Activated CD8-positive, alpha-beta T cell treated with anti-CD3 and anti-CD28 coated beads for 36 hours (primary cell): ENCODE measurements at regions not wholly inside any gene's neighbourhood (a gene's known extent, or its start where the extent isn't known, plus 50 kb on each side); places are given as distances from the start of the nearest gene placed in this dataset.

Source experiments
- ATAC-seq: fragments of 200-7000 bp; cut with Tn5 transposase; one replicate; pipeline ENCODE4 v1.10.0; 2021; ENCODE audit warnings: mild to moderate bottlenecking, moderate library complexity
- CTCF ChIA-PET: fragments of 350-600 bp; sonication (Branson Sonifier 250); formaldehyde crosslinking; loops from one replicate; lab custom pipeline; 2021; ENCODE audit warnings: antibody characterized with exemption; lab: Charles Lee
- POLR2A ChIA-PET: fragments of 350-600 bp; sonication (Branson Sonifier 250); formaldehyde crosslinking; loops from one replicate; lab custom pipeline; 2021; ENCODE audit warnings: antibody characterized with exemption; lab: Charles Lee
- DNase-seq: peaks from one replicate; pipeline ENCODE4 v3.0.0-alpha.2; 2020
- H3K27ac Mint-ChIP-seq: one replicate; pipeline ENCODE4 v1.8.0; 2021; ENCODE audit warnings: mild to moderate bottlenecking, mixed read lengths
- H3K27me3 Mint-ChIP-seq: one replicate; pipeline ENCODE4 v1.8.0; 2021; ENCODE audit warnings: mixed read lengths
- H3K36me3 Mint-ChIP-seq: one replicate; pipeline ENCODE4 v1.8.0; 2021; ENCODE audit warnings: low read depth, mixed read lengths
- H3K4me1 Mint-ChIP-seq: one replicate; pipeline ENCODE4 v1.8.0; 2021; ENCODE audit warnings: low read depth, mixed read lengths
- H3K4me3 Mint-ChIP-seq: one replicate; pipeline ENCODE4 v1.8.0; 2021; ENCODE audit warnings: mild to moderate bottlenecking, moderate library complexity, mixed read lengths
- H3K9me3 Mint-ChIP-seq: one replicate; pipeline ENCODE4 v1.8.0; 2021; ENCODE audit warnings: mixed read lengths
- CTCF ChIP-seq: fragments of 200-600 bp; IDR thresholded peaks from one replicate; pipeline ENCODE4 v1.8.0; 2022; ENCODE audit warnings: antibody characterized with exemption, mild to moderate bottlenecking
- intact Hi-C: fragments of 100-400 bp; cut with micrococcal nuclease; formaldehyde crosslinking; loops from one replicate; pipeline ENCODE4 v1.10.0; 2022

DNA sequence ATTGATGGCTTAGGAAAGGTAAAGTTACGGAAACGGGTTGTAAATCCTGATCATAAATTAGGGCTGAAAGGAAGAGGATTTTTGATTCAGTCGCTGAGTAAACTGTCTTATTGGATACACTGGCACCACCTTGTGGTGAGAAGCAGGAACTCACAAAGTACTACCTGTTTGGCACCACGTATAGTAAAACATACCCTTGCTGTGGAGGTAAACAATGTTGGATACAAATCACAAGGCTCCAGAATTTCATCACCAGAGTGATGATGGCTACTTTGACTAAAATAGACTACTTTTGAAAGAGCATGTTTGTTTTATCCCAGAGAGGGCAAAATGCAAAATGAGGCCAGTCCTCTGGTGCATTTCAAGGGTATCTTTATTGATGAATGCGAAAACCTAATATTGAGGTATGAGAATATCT is 216.9 kb downstream of the IGSF11 start:
- CTCF ChIA-PET = interaction anchor here (0.5 to 1.7 kb wide), 3 partner anchors 67 to 277 kb away, joined by 3 to 4 read pairs (median 3); no protein-coding TSS in a partner anchor
- H3K36me3 Mint-ChIP-seq = no peaks in the 10 kb centered on the region

GRCh38 chr3:118818386-118818785 is 216.3 kb downstream of the IGSF11 start:
- ChIA-PET POLR2A (no interaction called here), CTCF (interaction anchor here (0.5 to 1.7 kb wide), 5 partner anchors 9 to 276 kb away, joined by 3 to 5 read pairs (median 3); no protein-coding TSS in a partner anchor)
- H3K4me1 Mint-ChIP-seq = no peaks in the 10 kb centered on the region
- ATAC-seq (no peak), DNase-seq (no peak)
- peaks cover 4% of the 10 kb centered on the region for H3K27me3 Mint-ChIP-seq
- no peak for TF ChIP-seq CTCF
- no peak overlapping the region for H3K4me3 Mint-ChIP-seq
- intact Hi-C loops = no loop called here
- H3K36me3 Mint-ChIP-seq = no peaks in the 10 kb centered on the region
- no peaks in the 10 kb centered on the region for H3K9me3 Mint-ChIP-seq
- no peak overlapping the region for H3K27ac Mint-ChIP-seq

More for the DNA sequence above, 216.9 kb downstream of the IGSF11 start:
- ATAC-seq (peak; percentile 62), DNase-seq (peak; percentile 71)
- TF ChIP-seq CTCF = peak; percentile 89
- Mint-ChIP-seq H3K9me3 (no peaks in the 10 kb centered on the region), H3K4me3 (no peak overlapping the region), H3K27me3 (peaks cover 4% of the 10 kb centered on the region), H3K4me1 (no peaks in the 10 kb centered on the region), H3K27ac (no peak overlapping the region)
- intact Hi-C loops = no loop called here
- POLR2A ChIA-PET = no interaction called here

- TF ChIP-seq CTCF = no peak
- H3K36me3 Mint-ChIP-seq = no peaks in the 10 kb centered on the region
- ChIA-PET POLR2A (no interaction called here), CTCF (no interaction called here)
- H3K4me3 Mint-ChIP-seq = no peak overlapping the region
- H3K9me3 Mint-ChIP-seq = no peaks in the 10 kb centered on the region
- no peak for ATAC-seq
- intact Hi-C loops = no loop called here
- no peak overlapping the region for H3K27ac Mint-ChIP-seq
- no peaks in the 10 kb centered on the region for H3K4me1 Mint-ChIP-seq
- no peak for DNase-seq
- peaks cover 1% of the 10 kb centered on the region for H3K27me3 Mint-ChIP-seq
Observed at GRCh38 chr3:118823626-118824025, 211.0 kb downstream of the IGSF11 start.

GRCh38 chr3:118827446-118827845 is 207.2 kb downstream of the IGSF11 start:
- CTCF ChIA-PET = interaction anchor here (1.9 kb wide), 1 partner anchor 9 kb away, joined by 5 read pairs; no protein-coding TSS in a partner anchor
- no peaks in the 10 kb centered on the region for H3K9me3 Mint-ChIP-seq
- H3K27me3 Mint-ChIP-seq = peaks cover 3% of the 10 kb centered on the region
- DNase-seq (no peak), ATAC-seq (no peak)
- no peaks in the 10 kb centered on the region for H3K36me3 Mint-ChIP-seq
- no peak overlapping the region for H3K27ac Mint-ChIP-seq
- intact Hi-C loops = no loop called here
- no peaks in the 10 kb centered on the region for H3K4me1 Mint-ChIP-seq
- POLR2A ChIA-PET = no interaction called here
- no peak overlapping the region for H3K4me3 Mint-ChIP-seq
- no peak for TF ChIP-seq CTCF

- no peak for ATAC-seq
- no peak for TF ChIP-seq CTCF
Observed at GRCh38 chr3:118828351-118828750, 206.3 kb downstream of the IGSF11 start.

More at GRCh38 chr3:118828351-118828750, 206.3 kb downstream of the IGSF11 start:
- no peak overlapping the region for H3K27ac Mint-ChIP-seq
- POLR2A ChIA-PET = no interaction called here
- intact Hi-C loops = no loop called here
- H3K4me1 Mint-ChIP-seq = no peaks in the 10 kb centered on the region
- CTCF ChIA-PET = interaction anchor here (1.9 kb wide), 1 partner anchor 9 kb away, joined by 5 read pairs; no protein-coding TSS in a partner anchor
- no peaks in the 10 kb centered on the region for H3K36me3 Mint-ChIP-seq
- H3K9me3 Mint-ChIP-seq = no peaks in the 10 kb centered on the region
- no peak for DNase-seq
- H3K4me3 Mint-ChIP-seq = no peak overlapping the region
- peaks cover 3% of the 10 kb centered on the region for H3K27me3 Mint-ChIP-seq
